HCT116 (cell line): ENCODE measurements at regions not wholly inside any gene's neighbourhood (a gene's known extent, or its start where the extent isn't known, plus 50 kb on each side); places are given as distances from the start of the nearest gene placed in this dataset.

Experiments used
- ATAC-seq: fragments of 200-7000 bp; cut with Tn5 transposase; 2 replicates; pipeline ENCODE4 v1.9.1; 2020; ENCODE audit warnings: mild to moderate bottlenecking, moderate library complexity
- BruUV-seq: library from RNA; stranded (reverse); fragments of 400-500 nt; replicated peaks from 2 replicates; lab custom pipeline; 2021; lab: Mats Ljungman, UMichigan
- CTCF ChIA-PET: fragments of 300-600 bp; sonication (Branson Sonifier 250); formaldehyde crosslinking; loops from one replicate; lab custom pipeline; 2021; ENCODE audit warnings: antibody characterized with exemption; lab: Charles Lee
- POLR2A ChIA-PET: fragments of 300-600, 350-600 bp; sonication (Branson Sonifier 250); formaldehyde crosslinking; loops from one replicate; lab custom pipeline; 2021; ENCODE audit warnings: antibody characterized with exemption; lab: Charles Lee
- RAD21 ChIA-PET, 2 experiments: fragments of 300-600 bp; sonication (Branson Sonifier 250); formaldehyde crosslinking; loops; one replicate each; lab custom pipeline; 2023; ENCODE audit warnings: low total read pairs in 2 of 2; ENCODE audit not compliant: uncharacterized antibody in 2 of 2, unreplicated experiment in 2 of 2, low non-redundant PET in 1 of 2; lab: Charles Lee
- DNase-seq: peaks from one replicate; pipeline ENCODE4 v3.0.0-alpha.2; 2010; ENCODE audit warnings: low read depth, low spot score
- H2AFZ ChIP-seq: fragments of 200-600 bp; shearing (Covaris generic), sonication (generic); 2 replicates; pipeline ENCODE4 v1.6.1; 2017; ENCODE audit warnings: low read depth, mixed run types, mixed read lengths, antibody characterized with exemption, low read length; ENCODE audit not compliant: poor library complexity, severe bottlenecking
- H3K27ac ChIP-seq: 2 replicates; pipeline ENCODE4 v1.5.1; 2012; ENCODE audit warnings: low read depth, low read length
- H3K27me3 ChIP-seq: fragments of 200-600 bp; sonication (generic); 2 replicates; pipeline ENCODE4 v1.6.1; 2016; ENCODE audit warnings: mixed run types, low read length, mixed read lengths; ENCODE audit not compliant: insufficient read depth
- H3K36me3 ChIP-seq, 2 experiments: fragments of 200-500 bp in 1 of 2; fragments of 200-600 bp in 1 of 2; sonication (Bioruptor generic) in 1 of 2; sonication (generic) in 1 of 2; 2 replicates each; pipeline versions ENCODE4 v1.5.1 to v1.6.1; 2014 to 2016; ENCODE audit warnings: low read length in 2 of 2, inconsistent platforms in 1 of 2, mixed read lengths in 1 of 2, mixed run types in 1 of 2; ENCODE audit not compliant: insufficient read depth in 2 of 2, control insufficient read depth in 1 of 2
- H3K4me1 ChIP-seq, 2 experiments: fragments of 200-600 bp in 1 of 2; sonication (generic) in 1 of 2; 2 replicates each; pipeline versions ENCODE4 v1.5.1 to v1.6.1; 2012 to 2017; ENCODE audit warnings: low read length in 2 of 2, inconsistent platforms in 1 of 2, mild to moderate bottlenecking in 1 of 2, mixed read lengths in 1 of 2, mixed run types in 1 of 2, moderate library complexity in 1 of 2; ENCODE audit not compliant: insufficient read depth in 2 of 2, control insufficient read depth in 1 of 2
- H3K4me2 ChIP-seq: fragments of 200-600 bp; sonication (generic); 2 replicates; pipeline ENCODE4 v1.6.1; 2017; ENCODE audit warnings: mixed run types, low read length, mixed read lengths
- H3K4me3 ChIP-seq, 2 experiments: fragments of 200-600 bp in 1 of 2; sonication (generic) in 1 of 2; replicated peaks in 1 of 2; 2 replicates each; pipeline ENCODE4 v1.5.1; 2011 to 2016; ENCODE audit warnings: low read length in 2 of 2, control low read depth in 1 of 2, low read depth in 1 of 2, mild to moderate bottlenecking in 1 of 2, mixed read lengths in 1 of 2, mixed run types in 1 of 2
- H3K79me2 ChIP-seq: fragments of 200-600 bp; sonication (generic); 2 replicates; pipeline ENCODE4 v1.6.1; 2017; ENCODE audit warnings: mild to moderate bottlenecking, mixed run types, low read length, moderate library complexity, mixed read lengths; ENCODE audit not compliant: insufficient read depth
- H3K9ac ChIP-seq: fragments of 200-600 bp; sonication (generic); 2 replicates; pipeline ENCODE4 v1.6.1; 2016; ENCODE audit warnings: low read length, mixed read lengths
- H3K9me2 ChIP-seq: fragments of 200-600 bp; sonication (generic), shearing (Covaris generic); 2 replicates; pipeline ENCODE4 v1.6.1; 2017; ENCODE audit warnings: mixed run types, mild to moderate bottlenecking, moderate library complexity; ENCODE audit not compliant: insufficient read depth
- H3K9me3 ChIP-seq, 2 experiments: fragments of 200-500 bp in 1 of 2; fragments of 200-600 bp in 1 of 2; sonication (Bioruptor generic) in 1 of 2; sonication (generic) in 1 of 2; 2 replicates each; pipeline ENCODE4 v1.6.1; 2014 to 2017; ENCODE audit warnings: low read length in 2 of 2, mixed read lengths in 2 of 2, inconsistent platforms in 1 of 2, low read depth in 1 of 2, mild to moderate bottlenecking in 1 of 2, mixed run types in 1 of 2, moderate library complexity in 1 of 2; ENCODE audit not compliant: control insufficient read depth in 1 of 2, insufficient read depth in 1 of 2
- H4K20me1 ChIP-seq: fragments of 200-600 bp; sonication (generic), shearing (Covaris generic); 2 replicates; pipeline ENCODE4 v1.6.1; 2017; ENCODE audit warnings: mixed run types, mild to moderate bottlenecking, moderate library complexity; ENCODE audit not compliant: insufficient read depth
- CBX3 ChIP-seq: IDR thresholded peaks from 2 replicates; pipeline ENCODE4 v1.6.1; 2012; ENCODE audit warnings: low read depth
- CEBPB ChIP-seq: IDR thresholded peaks from 2 replicates; pipeline ENCODE4 v1.6.1; 2012; ENCODE audit warnings: low read depth
- EGR1 ChIP-seq: IDR thresholded peaks from 2 replicates; pipeline ENCODE4 v1.6.1; 2012; ENCODE audit warnings: low read depth
- ELF1 ChIP-seq: IDR thresholded peaks from 2 replicates; pipeline ENCODE4 v1.6.1; 2012; ENCODE audit warnings: low read depth, borderline replicate concordance
- EZH2 ChIP-seq: fragments of 200-600 bp; sonication (generic); IDR thresholded peaks from 2 replicates; pipeline ENCODE4 v1.6.1; 2017; ENCODE audit warnings: antibody characterized with exemption, mixed run types
- EZH2phosphoT487 ChIP-seq: fragments of 200-600 bp; IDR thresholded peaks from 2 replicates; pipeline ENCODE4 v1.6.1; 2018; ENCODE audit warnings: antibody characterized with exemption, borderline replicate concordance
- JUND ChIP-seq: IDR thresholded peaks from 2 replicates; pipeline ENCODE4 v1.6.1; 2012
- RAD21 ChIP-seq: IDR thresholded peaks from 2 replicates; pipeline ENCODE4 v1.6.1; 2012; ENCODE audit warnings: low read depth, mild to moderate bottlenecking
- SIN3A ChIP-seq: IDR thresholded peaks from 2 replicates; pipeline ENCODE4 v1.6.1; 2012; ENCODE audit warnings: low read depth
- SP1 ChIP-seq: IDR thresholded peaks from 2 replicates; pipeline ENCODE4 v1.6.1; 2012; ENCODE audit warnings: low read depth
- SRF ChIP-seq: IDR thresholded peaks from 2 replicates; pipeline ENCODE4 v1.6.1; 2012; ENCODE audit warnings: low read depth
- TCF7L2 ChIP-seq: IDR thresholded peaks from 2 replicates; pipeline ENCODE4 v1.7.0; 2011; ENCODE audit warnings: borderline replicate concordance, inconsistent platforms; ENCODE audit not compliant: insufficient read depth, insufficient read length; ENCODE audit errors: extremely low read depth
- YY1 ChIP-seq: IDR thresholded peaks from 2 replicates; pipeline ENCODE4 v1.6.1; 2011; ENCODE audit warnings: low read length, low read depth, moderate library complexity, mild to moderate bottlenecking; ENCODE audit not compliant: insufficient replicate concordance; ENCODE audit errors: extremely low read depth
- ZFX ChIP-seq: fragments of 450-650 bp; IDR thresholded peaks from 2 replicates; pipeline ENCODE4 v1.6.1; 2017
- intact Hi-C: fragments of 100-400 bp; cut with micrococcal nuclease; formaldehyde crosslinking; loops from 2 replicates; pipeline ENCODE4 v1.10.0; 2022
- TF ChIP-seq, protein P1 (sequence below): IDR thresholded peaks from 2 replicates; pipeline ENCODE4 v1.6.1; 2012
- TF ChIP-seq, protein P2 (sequence below): IDR thresholded peaks from 2 replicates; pipeline ENCODE4 v1.6.1; 2012
- TF ChIP-seq, protein P3 (sequence below), 3 experiments: fragments of 200-600 bp in 1 of 3; sonication (generic) in 1 of 3; IDR thresholded peaks in 2 of 3; conservative IDR thresholded peaks in 1 of 3; 2 replicates each; pipeline ENCODE4 v1.5.1; 2012 to 2017; ENCODE audit warnings: low read depth in 2 of 3, low read length in 2 of 3, antibody characterized with exemption in 1 of 3, borderline replicate concordance in 1 of 3, control low read depth in 1 of 3, mild to moderate bottlenecking in 1 of 3, mixed read lengths in 1 of 3, mixed run types in 1 of 3, moderate library complexity in 1 of 3; ENCODE audit not compliant: insufficient read depth in 1 of 3

DNA sequence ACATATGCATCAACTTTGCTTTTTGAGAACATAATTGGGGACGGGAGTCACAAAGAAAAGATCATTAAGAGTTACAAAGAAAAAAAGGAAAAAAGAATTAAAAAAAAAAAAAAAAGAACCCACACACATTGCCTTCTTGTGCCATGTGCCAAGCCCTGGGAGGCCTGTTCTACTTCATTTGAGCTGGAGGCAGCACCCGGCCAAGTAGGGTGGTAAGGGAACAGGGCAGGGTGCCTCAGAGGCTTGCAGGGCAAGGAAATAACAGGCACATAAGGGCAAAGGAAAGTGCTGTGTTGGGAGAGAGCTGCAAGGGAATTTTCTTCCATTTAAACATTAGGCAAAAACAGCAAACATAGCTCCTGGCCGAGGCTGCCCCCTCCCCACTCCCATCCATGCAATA lies 418.0 kb downstream of the TMEM182 start:
- CTCF ChIA-PET, result no interaction called here
- no peak for ATAC-seq

More for the DNA sequence above, 418.0 kb downstream of the TMEM182 start:
- TF ChIP-seq CEBPB (no peak), TCF7L2 (no peak), EZH2phosphoT487 (no peak), RAD21 (no peak), ELF1 (no peak), JUND (no peak), CBX3 (no peak), EGR1 (no peak), SRF (no peak), YY1 (no peak), SP1 (no peak), EZH2 (no peak), ZFX (no peak), SIN3A (no peak)
- TF ChIP-seq, protein P1, sequence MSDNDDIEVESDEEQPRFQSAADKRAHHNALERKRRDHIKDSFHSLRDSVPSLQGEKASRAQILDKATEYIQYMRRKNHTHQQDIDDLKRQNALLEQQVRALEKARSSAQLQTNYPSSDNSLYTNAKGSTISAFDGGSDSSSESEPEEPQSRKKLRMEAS, result no peak
- TF ChIP-seq, protein P2, sequence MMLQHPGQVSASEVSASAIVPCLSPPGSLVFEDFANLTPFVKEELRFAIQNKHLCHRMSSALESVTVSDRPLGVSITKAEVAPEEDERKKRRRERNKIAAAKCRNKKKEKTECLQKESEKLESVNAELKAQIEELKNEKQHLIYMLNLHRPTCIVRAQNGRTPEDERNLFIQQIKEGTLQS, result no peak
- TF ChIP-seq, protein P3, sequence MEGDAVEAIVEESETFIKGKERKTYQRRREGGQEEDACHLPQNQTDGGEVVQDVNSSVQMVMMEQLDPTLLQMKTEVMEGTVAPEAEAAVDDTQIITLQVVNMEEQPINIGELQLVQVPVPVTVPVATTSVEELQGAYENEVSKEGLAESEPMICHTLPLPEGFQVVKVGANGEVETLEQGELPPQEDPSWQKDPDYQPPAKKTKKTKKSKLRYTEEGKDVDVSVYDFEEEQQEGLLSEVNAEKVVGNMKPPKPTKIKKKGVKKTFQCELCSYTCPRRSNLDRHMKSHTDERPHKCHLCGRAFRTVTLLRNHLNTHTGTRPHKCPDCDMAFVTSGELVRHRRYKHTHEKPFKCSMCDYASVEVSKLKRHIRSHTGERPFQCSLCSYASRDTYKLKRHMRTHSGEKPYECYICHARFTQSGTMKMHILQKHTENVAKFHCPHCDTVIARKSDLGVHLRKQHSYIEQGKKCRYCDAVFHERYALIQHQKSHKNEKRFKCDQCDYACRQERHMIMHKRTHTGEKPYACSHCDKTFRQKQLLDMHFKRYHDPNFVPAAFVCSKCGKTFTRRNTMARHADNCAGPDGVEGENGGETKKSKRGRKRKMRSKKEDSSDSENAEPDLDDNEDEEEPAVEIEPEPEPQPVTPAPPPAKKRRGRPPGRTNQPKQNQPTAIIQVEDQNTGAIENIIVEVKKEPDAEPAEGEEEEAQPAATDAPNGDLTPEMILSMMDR (IDR thresholded peaks at IDR 0.05 in 2 of 3, conservative IDR thresholded peaks at IDR 0.05 in 1 of 3; ENCODE audit: borderline replicate concordance in 1 of 3, insufficient read depth in 1 of 3, low read depth in 2 of 3, low read length in 2 of 3), result no peak
- Histone ChIP-seq H3K4me2 (no peak overlapping the region), H3K27me3 (no peaks in the 10 kb centered on the region), H3K4me1 (no peaks in the 10 kb centered on the region), H3K9ac (no peak overlapping the region), H3K9me3 (no peaks in the 10 kb centered on the region; a peak in 2 of 4 replicates), H3K4me3 (no peak overlapping the region), H2AFZ (no peak overlapping the region), H3K9me2 (no peaks in the 10 kb centered on the region), H3K79me2 (no peaks in the 10 kb centered on the region), H3K27ac (no peak overlapping the region), H3K36me3 (no peaks in the 10 kb centered on the region), H4K20me1 (no peaks in the 10 kb centered on the region)
- DNase-seq, result no peak
- intact Hi-C loops, result no loop called here
- POLR2A ChIA-PET, result no interaction called here
- BruUV-seq, result no TSS peak
- RAD21 ChIA-PET, result no interaction called here
